ENCODE measurements at regions not wholly inside any gene's neighbourhood (a gene's known extent, or its start where the extent isn't known, plus 50 kb on each side); places are given as distances from the start of the nearest gene placed in this dataset.

DNA sequence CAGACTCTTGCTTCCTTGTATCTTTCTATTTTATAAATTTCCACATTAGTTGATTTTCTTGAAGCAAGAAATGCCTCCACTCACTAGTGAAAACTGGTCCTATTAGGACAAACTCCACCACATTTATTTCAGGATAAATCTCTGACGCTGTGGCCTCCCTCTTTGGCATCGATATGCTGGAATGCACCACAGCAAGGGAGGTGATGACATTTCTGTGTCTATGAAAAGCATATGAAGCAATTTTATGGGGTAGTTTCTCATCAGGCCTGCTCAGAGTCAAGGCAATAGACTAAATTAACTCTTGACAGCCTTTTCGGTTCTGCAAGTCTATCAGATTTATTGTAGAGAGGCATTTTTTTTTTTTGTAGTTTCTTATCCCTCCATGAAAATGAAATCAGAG is 304.4 kb downstream of the ZEB1 start:
- TF ChIP-seq, protein P1, sequence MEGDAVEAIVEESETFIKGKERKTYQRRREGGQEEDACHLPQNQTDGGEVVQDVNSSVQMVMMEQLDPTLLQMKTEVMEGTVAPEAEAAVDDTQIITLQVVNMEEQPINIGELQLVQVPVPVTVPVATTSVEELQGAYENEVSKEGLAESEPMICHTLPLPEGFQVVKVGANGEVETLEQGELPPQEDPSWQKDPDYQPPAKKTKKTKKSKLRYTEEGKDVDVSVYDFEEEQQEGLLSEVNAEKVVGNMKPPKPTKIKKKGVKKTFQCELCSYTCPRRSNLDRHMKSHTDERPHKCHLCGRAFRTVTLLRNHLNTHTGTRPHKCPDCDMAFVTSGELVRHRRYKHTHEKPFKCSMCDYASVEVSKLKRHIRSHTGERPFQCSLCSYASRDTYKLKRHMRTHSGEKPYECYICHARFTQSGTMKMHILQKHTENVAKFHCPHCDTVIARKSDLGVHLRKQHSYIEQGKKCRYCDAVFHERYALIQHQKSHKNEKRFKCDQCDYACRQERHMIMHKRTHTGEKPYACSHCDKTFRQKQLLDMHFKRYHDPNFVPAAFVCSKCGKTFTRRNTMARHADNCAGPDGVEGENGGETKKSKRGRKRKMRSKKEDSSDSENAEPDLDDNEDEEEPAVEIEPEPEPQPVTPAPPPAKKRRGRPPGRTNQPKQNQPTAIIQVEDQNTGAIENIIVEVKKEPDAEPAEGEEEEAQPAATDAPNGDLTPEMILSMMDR (IDR thresholded peaks at IDR 0.05): no peak
- no peak for TF ChIP-seq ZFX (IDR thresholded peaks at IDR 0.05; ENCODE audit: borderline replicate concordance)
